K562 (cell line): ENCODE measurements at regions not wholly inside any gene's neighbourhood (a gene's known extent, or its start where the extent isn't known, plus 50 kb on each side); places are given as distances from the start of the nearest gene placed in this dataset.

Source experiments
- ATAC-seq: fragments of 200-7000 bp; cut with Tn5 transposase; 3 replicates; pipeline ENCODE4 v1.9.1; 2020; ENCODE audit warnings: moderate library complexity
- BruUV-seq: library from RNA; stranded (reverse); fragments of 400-500 nt; replicated peaks from 2 replicates; lab custom pipeline; 2021; lab: Mats Ljungman, UMichigan
- CTCF ChIA-PET: fragments of 300-600 bp; formaldehyde crosslinking; extraction: SDS; loops from one replicate; lab custom pipeline; 2021; ENCODE audit warnings: low intra/inter-chr PET ratio; lab: Yijun Ruan, JAX
- POLR2A ChIA-PET: fragments of 300-600, 350-650 bp; sonication (Branson Sonifier 250); formaldehyde crosslinking; extraction: SDS; loops from one replicate; lab custom pipeline; 2021; ENCODE audit warnings: antibody characterized with exemption, inconsistent platforms; lab: Yijun Ruan, JAX
- DNase-seq, 4 experiments: peaks; one replicate each; pipeline versions ENCODE4 v3.0.0 to v3.0.0-alpha.2; 2011 to 2018; ENCODE audit warnings: low spot score in 3 of 4, mixed read lengths in 3 of 4; ENCODE audit errors: extremely low read depth in 1 of 4
- FAIRE-seq: peaks from 2 replicates; lab custom pipeline; 2011; peaks lifted over from hg19 to GRCh38; lab: Jason Lieb, UNC
- H2AFZ ChIP-seq: 2 replicates; pipeline ENCODE4 v1.6.0; 2011; ENCODE audit warnings: low read depth, low read length, control low read depth, inconsistent platforms
- H3K27ac ChIP-seq: fragments of 200-600 bp; 3 replicates; pipeline ENCODE4 v1.8.0; 2011; ENCODE audit warnings: low read depth, mild to moderate bottlenecking, control low read depth, inconsistent platforms, low read length, moderate library complexity, mixed read lengths; ENCODE audit errors: extremely low read depth
- H3K27me3 ChIP-seq, 2 experiments: fragments of 300-600 bp in 1 of 2; 2 replicates in 1 of 2; 3 replicates in 1 of 2; pipeline versions ENCODE4 v1.6.0 to v1.8.0; 2011; ENCODE audit warnings: inconsistent platforms in 2 of 2, low read length in 2 of 2, mild to moderate bottlenecking in 1 of 2, mixed read lengths in 1 of 2, moderate library complexity in 1 of 2; ENCODE audit not compliant: control insufficient read depth in 2 of 2, insufficient read depth in 2 of 2
- H3K36me3 ChIP-seq: fragments of 300-600 bp; 3 replicates; pipeline ENCODE4 v1.8.0; 2011; ENCODE audit warnings: mild to moderate bottlenecking, low read length, inconsistent platforms; ENCODE audit not compliant: control insufficient read depth, insufficient read depth
- H3K4me1 ChIP-seq, 2 experiments: fragments of 200-600 bp in 1 of 2; replicated peaks in 1 of 2; 2 replicates in 1 of 2; 3 replicates in 1 of 2; pipeline versions ENCODE4 v1.5.1 to v1.8.0; 2011; ENCODE audit warnings: inconsistent platforms in 2 of 2, low read length in 2 of 2, mild to moderate bottlenecking in 1 of 2, mixed read lengths in 1 of 2, moderate library complexity in 1 of 2; ENCODE audit not compliant: control insufficient read depth in 2 of 2, insufficient read depth in 2 of 2
- H3K4me2 ChIP-seq: 2 replicates; pipeline ENCODE4 v1.6.1; 2011; ENCODE audit warnings: low read length, control low read depth, inconsistent platforms, mixed read lengths; ENCODE audit not compliant: insufficient read depth
- H3K4me3 ChIP-seq: fragments of 200-600 bp; sonication (generic), shearing (Covaris generic); 2 replicates; pipeline ENCODE4 v1.5.1; 2016; ENCODE audit warnings: control low read depth, inconsistent platforms
- H3K79me2 ChIP-seq: fragments of 200-600 bp; 3 replicates; pipeline ENCODE4 v1.8.0; 2011; ENCODE audit warnings: low read length, inconsistent platforms; ENCODE audit not compliant: control insufficient read depth, insufficient read depth
- H3K9ac ChIP-seq, 2 experiments: 2 replicates each; pipeline versions ENCODE4 v1.6.0 to v1.6.1; 2011; ENCODE audit warnings: low read depth in 2 of 2, low read length in 2 of 2, control low read depth in 1 of 2, inconsistent platforms in 1 of 2, mild to moderate bottlenecking in 1 of 2, mixed read lengths in 1 of 2; ENCODE audit not compliant: insufficient read depth in 1 of 2
- H3K9me1 ChIP-seq: one replicate; pipeline ENCODE4 v1.6.0; 2011; ENCODE audit warnings: inconsistent platforms, mild to moderate bottlenecking, low read length, moderate library complexity; ENCODE audit not compliant: control insufficient read depth, insufficient read depth
- H3K9me3 ChIP-seq: replicated peaks from 2 replicates; pipeline ENCODE4 v1.5.1; 2011; ENCODE audit warnings: low read depth, low read length, inconsistent platforms; ENCODE audit not compliant: control insufficient read depth, insufficient read depth
- H4K20me1 ChIP-seq: replicated peaks from 2 replicates; pipeline ENCODE4 v1.6.1; 2011; ENCODE audit warnings: low read length, inconsistent platforms, mixed read lengths; ENCODE audit not compliant: control insufficient read depth, insufficient read depth
- BMI1 ChIP-seq: fragments of 150-350 bp; IDR thresholded peaks from 2 replicates; pipeline ENCODE4 v1.6.1; 2014; ENCODE audit warnings: low read length
- CBX3 ChIP-seq, 2 experiments: IDR thresholded peaks; 1 replicate in 1 of 2; 2 replicates in 1 of 2; pipeline ENCODE4 v1.6.1; 2012; ENCODE audit warnings: inconsistent platforms in 2 of 2, low read length in 2 of 2, borderline replicate concordance in 1 of 2, control low read depth in 1 of 2
- CBX8 ChIP-seq: fragments of 200-600 bp; sonication (generic); IDR thresholded peaks from 2 replicates; pipeline ENCODE4 v1.6.1; 2012; ENCODE audit warnings: borderline replicate concordance, mixed run types, low read depth, mild to moderate bottlenecking, moderate library complexity, mixed read lengths, low read length, control low read depth, inconsistent platforms; ENCODE audit not compliant: poor library complexity, severe bottlenecking; ENCODE audit errors: extremely low read depth
- CREB5 ChIP-seq: fragments of 250-450 bp; sonication (Bioruptor Pico); IDR thresholded peaks from 2 replicates; pipeline ENCODE4 v1.5.0; 2020; ENCODE audit warnings: mild to moderate bottlenecking
- CTCFL ChIP-seq: IDR thresholded peaks from 2 replicates; pipeline ENCODE4 v1.6.1; 2011; ENCODE audit warnings: borderline replicate concordance, low read depth, mild to moderate bottlenecking, moderate library complexity, low read length; ENCODE audit not compliant: insufficient read depth, poor library complexity, severe bottlenecking
- DEAF1 ChIP-seq: fragments of 450-650 bp; formaldehyde crosslinking; IDR thresholded peaks from 2 replicates; pipeline ENCODE4 v1.4.0; 2020; ENCODE audit warnings: mild to moderate bottlenecking, moderate library complexity
- ESRRA ChIP-seq: fragments of 450-650 bp; IDR thresholded peaks from 2 replicates; pipeline ENCODE4 v1.6.1; 2014; ENCODE audit warnings: low read depth, mild to moderate bottlenecking, moderate library complexity, borderline replicate concordance
- SNRNP70 ChIP-seq: fragments of 200-400 bp; formaldehyde crosslinking; optimal IDR thresholded peaks from 2 replicates; pipeline ENCODE3; 2017; ENCODE audit warnings: low read depth, low read length
- THAP7 ChIP-seq: fragments of 250-450 bp; sonication (Bioruptor Pico); IDR thresholded peaks from 2 replicates; pipeline ENCODE4 v1.5.0; 2021
- VEZF1 ChIP-seq: fragments of 200-800 bp; sonication (Bioruptor generic); IDR thresholded peaks from 2 replicates; pipeline ENCODE4 v1.6.1; 2017; ENCODE audit warnings: missing genetic modification characterization, missing compliant biosample characterization
- ZNF384 ChIP-seq: IDR thresholded peaks from 2 replicates; pipeline ENCODE4 v1.6.1; 2012; ENCODE audit warnings: low read depth, low read length, improper control_type of control experiment
- WGBS: fragments of 100-300 bp; shearing (Covaris generic); methylation state at CpG from one replicate; pipeline ENCODE4 v1.1.6; 2016; ENCODE audit warnings: low coverage, mixed read lengths; ENCODE audit not compliant: insufficient coverage; ENCODE audit errors: missing lambda C conversion rate; 5-methylcytosine and 5-hydroxymethylcytosine counted together
- in situ Hi-C: fragments of 300-500 bp; cut with MboI; formaldehyde crosslinking; loops from 4 replicates; pipeline ENCODE4 v1.15.0; 2018; ENCODE audit warnings: inconsistent platforms, mixed read lengths
- intact Hi-C: fragments of 100-400 bp; cut with micrococcal nuclease; formaldehyde crosslinking; loops from 2 replicates; pipeline ENCODE4 v1.14.2; 2022

- ChIA-PET CTCF (interaction anchor here (0.8 to 2.2 kb wide), 6 partner anchors 106 to 169 kb away, joined by 4 to 21 read pairs (median 8); no protein-coding TSS in a partner anchor), POLR2A (interaction anchor here (0.5 to 1.1 kb wide), 6 partner anchors 10 to 299 kb away, joined by 3 to 7 read pairs (median 4); no protein-coding TSS in a partner anchor)
- H3K9me3 ChIP-seq: no peaks in the 10 kb centered on the region
- peaks cover 22 to 78% of the 10 kb centered on the region in 2 experiments for H3K4me1 ChIP-seq
- H3K4me2 ChIP-seq: no peak overlapping the region
- BruUV-seq: no TSS peak
- no peak overlapping the region for H3K27ac ChIP-seq
- no peaks in the 10 kb centered on the region for H3K36me3 ChIP-seq
- H4K20me1 ChIP-seq: no peaks in the 10 kb centered on the region
- DNase-seq (peak; percentile 56 to 89 (median 70)), FAIRE-seq (peak; percentile 92), ATAC-seq (peak; percentile 74)
- H3K27me3 ChIP-seq: no peaks in the 10 kb centered on the region
- intact Hi-C loops (loop anchor here (1.0 kb wide), 4 partner anchors 112 to 277 kb away; no protein-coding TSS in a partner anchor), in situ Hi-C loops (loop anchor here (5.0 kb wide), 2 partner anchors 111 to 166 kb away; no protein-coding TSS in a partner anchor)
- WGBS: 35% methylated on average over 15 of the region's 15 CpGs
- no peaks in the 10 kb centered on the region for H3K9me1 ChIP-seq
- no peak overlapping the region for H3K4me3 ChIP-seq
- no peak overlapping the region for H2AFZ ChIP-seq
- H3K9ac ChIP-seq: peak overlapping the region in 1 of 2 experiments; percentile 45; a peak in 1 of 4 replicates
- peaks cover 8% of the 10 kb centered on the region; the same call in 2 of the 3 replicates for H3K79me2 ChIP-seq
- TF ChIP-seq SNRNP70 (no peak), CBX8 (no peak), DEAF1 (peak; percentile 90), ESRRA (peak; percentile 37; the same call in 1 of the 2 replicates), BMI1 (no peak), ZNF384 (no peak), CTCFL (peak; percentile 34), VEZF1 (peak; percentile 62), CBX3 (IDR thresholded peaks at IDR 0.05; ENCODE audit: borderline replicate concordance in 1 of 2, low read length in 2 of 2) (no peak), CREB5 (CRISPR knock-in tag) (no peak), THAP7 (CRISPR knock-in tag) (no peak)
These were observed 171.8 kb upstream of the GSE1 start for GRCh38 chr16:85441189-85441889.
